ENCODE measurements at regions not wholly inside any gene's neighbourhood (a gene's known extent, or its start where the extent isn't known, plus 50 kb on each side); places are given as distances from the start of the nearest gene placed in this dataset.

- TF ChIP-seq YY1 (IDR thresholded peaks at IDR 0.05; ENCODE audit: insufficient read depth, insufficient read length) (no peak), ZNF274 (IDR thresholded peaks at IDR 0.05; ENCODE audit: low read depth, low read length) (no peak)
Measured at GRCh38 chr2:8623576-8623957, 58.3 kb upstream of the ID2 start.

Measured in NT2/D1 (cell line).